ENCODE measurements at regions not wholly inside any gene's neighbourhood (a gene's known extent, or its start where the extent isn't known, plus 50 kb on each side); places are given as distances from the start of the nearest gene placed in this dataset.

GRCh38 chr18:10029711-10030110, 115.9 kb downstream of the VAPA start:
- no peak for TF ChIP-seq POLR2A (IDR thresholded peaks at IDR 0.05; ENCODE audit: borderline replicate concordance, extremely low read depth, insufficient read depth, insufficient read length)
- TF ChIP-seq CTCF (IDR thresholded peaks at IDR 0.05 in 2 of 3, conservative IDR thresholded peaks at IDR 0.05 in 1 of 3; ENCODE audit: borderline replicate concordance in 1 of 3, insufficient read depth in 1 of 3, low read depth in 2 of 3, low read length in 2 of 3): no peak
- no peak for TF ChIP-seq EGR1 (IDR thresholded peaks at IDR 0.05; ENCODE audit: low read depth)
- TF ChIP-seq RAD21 (IDR thresholded peaks at IDR 0.05; ENCODE audit: low read depth): no peak
- no peak for TF ChIP-seq ZNF274 (IDR thresholded peaks at IDR 0.05; ENCODE audit: low read depth, low read length)
- TF ChIP-seq, protein P1, sequence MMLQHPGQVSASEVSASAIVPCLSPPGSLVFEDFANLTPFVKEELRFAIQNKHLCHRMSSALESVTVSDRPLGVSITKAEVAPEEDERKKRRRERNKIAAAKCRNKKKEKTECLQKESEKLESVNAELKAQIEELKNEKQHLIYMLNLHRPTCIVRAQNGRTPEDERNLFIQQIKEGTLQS (IDR thresholded peaks at IDR 0.05): no peak
- no peak for TF ChIP-seq CEBPB (IDR thresholded peaks at IDR 0.05; ENCODE audit: low read depth)
- no peak for TF ChIP-seq POLR2AphosphoS5 (IDR thresholded peaks at IDR 0.05; ENCODE audit: low read depth, low read length)
- no peak for TF ChIP-seq EZH2 (IDR thresholded peaks at IDR 0.05)

Measured in HCT116 (cell line).